Tibial nerve (tissue), 4 donors: ENCODE measurements at regions not wholly inside any gene's neighbourhood (a gene's known extent, or its start where the extent isn't known, plus 50 kb on each side); places are given as distances from the start of the nearest gene placed in this dataset.

ENCODE experiments used
- DNase-seq, 2 donors: peaks; one replicate each; pipeline ENCODE4 v3.0.0-alpha.2; 2019; ENCODE audit warnings: low spot score in 2 of 2
- H3K27ac ChIP-seq, 4 donors: fragments of 200-600 bp; sonication (generic) in 3 of 4; one replicate each; pipeline ENCODE4 v1.5.1; 2017 to 2019; ENCODE audit warnings: mild to moderate bottlenecking in 1 of 4
- H3K27me3 ChIP-seq, 2 donors: fragments of 200-600 bp; sonication (generic) in 1 of 2; one replicate each; pipeline versions ENCODE4 v1.5.1 to v1.6.0; 2017 to 2019
- H3K36me3 ChIP-seq, 3 donors: fragments of 200-600 bp; sonication (generic); one replicate each; pipeline ENCODE4 v1.5.1; 2018 to 2019
- H3K4me1 ChIP-seq, 4 donors: fragments of 200-600 bp; sonication (generic) in 3 of 4; one replicate each; pipeline ENCODE4 v1.5.1; 2017 to 2019
- H3K4me3 ChIP-seq, 4 donors: fragments of 200-600 bp; sonication (generic) in 3 of 4; one replicate each; pipeline ENCODE4 v1.5.1; 2017 to 2019; ENCODE audit warnings: mild to moderate bottlenecking in 1 of 4, moderate library complexity in 1 of 4
- H3K9me3 ChIP-seq, 4 donors: fragments of 200-600 bp; sonication (generic) in 3 of 4; one replicate each; pipeline ENCODE4 v1.5.1; 2017 to 2019
- EP300 ChIP-seq, 2 donors: sonication (generic); formaldehyde crosslinking; IDR thresholded peaks; one replicate each; pipeline ENCODE4 v1.6.1; 2017; ENCODE audit warnings: antibody characterized with exemption in 2 of 2, mild to moderate bottlenecking in 1 of 2
- POLR2A ChIP-seq, 2 donors: fragments of 450-650 bp; IDR thresholded peaks; one replicate each; pipeline ENCODE4 v1.6.1; 2017; ENCODE audit warnings: antibody characterized with exemption in 2 of 2, mild to moderate bottlenecking in 2 of 2, moderate library complexity in 2 of 2
- WGBS, 2 donors: methylation state at CpG; one replicate each; pipeline ENCODE4 v1.1.5; 2018; 5-methylcytosine and 5-hydroxymethylcytosine counted together
- TF ChIP-seq, protein P1 (sequence below), 5 experiments: fragments of 200-600 bp in 3 of 5; fragments of 450-650 bp in 2 of 5; sonication (generic) in 3 of 5; IDR thresholded peaks; one replicate each; pipeline ENCODE4 v1.5.1; 2016 to 2019; ENCODE audit warnings: antibody characterized with exemption in 5 of 5, mild to moderate bottlenecking in 3 of 5, moderate library complexity in 2 of 5

DNA sequence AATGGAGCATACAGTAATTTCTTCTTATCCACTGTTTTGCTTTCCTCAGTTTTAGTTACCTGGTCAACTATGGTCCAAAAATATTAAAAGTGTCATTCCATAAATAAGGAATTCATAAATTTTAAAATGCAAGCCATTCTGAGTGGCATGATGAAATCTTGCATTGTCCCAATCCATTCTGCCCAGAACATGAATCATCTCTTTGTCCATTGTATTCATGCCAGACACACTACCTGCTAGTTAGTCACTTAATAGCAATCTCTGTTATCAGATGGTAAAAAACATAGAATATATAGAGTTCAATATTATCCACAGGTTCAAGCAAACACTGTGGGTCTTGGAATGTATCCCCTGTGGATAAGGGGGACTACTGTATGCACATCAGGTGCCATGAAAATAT lies 872.2 kb upstream of the NXPH2 start:
- no peaks in the 10 kb centered on the region for H3K4me1 ChIP-seq
- no peak for DNase-seq
- H3K27me3 ChIP-seq = no peaks in the 10 kb centered on the region
- H3K9me3 ChIP-seq = peaks cover 0 to 14% (median 0%) of the 10 kb centered on the region in 4 donors
- H3K36me3 ChIP-seq = no peaks in the 10 kb centered on the region
- TF ChIP-seq POLR2A (IDR thresholded peaks at IDR 0.05) (no peak), EP300 (IDR thresholded peaks at IDR 0.05) (no peak)
- TF ChIP-seq, protein P1, sequence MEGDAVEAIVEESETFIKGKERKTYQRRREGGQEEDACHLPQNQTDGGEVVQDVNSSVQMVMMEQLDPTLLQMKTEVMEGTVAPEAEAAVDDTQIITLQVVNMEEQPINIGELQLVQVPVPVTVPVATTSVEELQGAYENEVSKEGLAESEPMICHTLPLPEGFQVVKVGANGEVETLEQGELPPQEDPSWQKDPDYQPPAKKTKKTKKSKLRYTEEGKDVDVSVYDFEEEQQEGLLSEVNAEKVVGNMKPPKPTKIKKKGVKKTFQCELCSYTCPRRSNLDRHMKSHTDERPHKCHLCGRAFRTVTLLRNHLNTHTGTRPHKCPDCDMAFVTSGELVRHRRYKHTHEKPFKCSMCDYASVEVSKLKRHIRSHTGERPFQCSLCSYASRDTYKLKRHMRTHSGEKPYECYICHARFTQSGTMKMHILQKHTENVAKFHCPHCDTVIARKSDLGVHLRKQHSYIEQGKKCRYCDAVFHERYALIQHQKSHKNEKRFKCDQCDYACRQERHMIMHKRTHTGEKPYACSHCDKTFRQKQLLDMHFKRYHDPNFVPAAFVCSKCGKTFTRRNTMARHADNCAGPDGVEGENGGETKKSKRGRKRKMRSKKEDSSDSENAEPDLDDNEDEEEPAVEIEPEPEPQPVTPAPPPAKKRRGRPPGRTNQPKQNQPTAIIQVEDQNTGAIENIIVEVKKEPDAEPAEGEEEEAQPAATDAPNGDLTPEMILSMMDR (IDR thresholded peaks at IDR 0.05) = no peak
- no peak overlapping the region for H3K27ac ChIP-seq
- no peak overlapping the region for H3K4me3 ChIP-seq

DNA sequence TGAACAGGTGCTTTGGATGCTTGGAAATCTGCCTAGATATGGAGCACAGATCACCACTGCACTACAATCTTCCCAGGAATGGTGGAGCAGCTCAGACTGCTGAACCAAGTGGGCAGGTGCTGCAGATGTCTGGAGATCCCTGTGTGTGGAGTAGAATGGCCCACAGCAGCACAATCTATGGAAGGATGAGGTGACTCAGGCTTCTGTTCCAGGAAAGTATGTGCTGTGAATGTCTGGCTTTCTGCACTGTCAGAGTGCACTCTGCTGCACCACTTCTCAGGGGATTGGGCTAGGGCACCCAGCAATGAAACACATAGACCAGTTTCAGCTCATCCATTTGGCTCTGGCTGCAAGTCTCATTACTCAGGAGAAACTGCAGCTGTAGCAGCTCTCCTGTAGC lies 865.4 kb upstream of the NXPH2 start:
- H3K4me1 ChIP-seq = no peaks in the 10 kb centered on the region
- TF ChIP-seq EP300 (IDR thresholded peaks at IDR 0.05) (no peak), POLR2A (IDR thresholded peaks at IDR 0.05) (no peak)
- TF ChIP-seq, protein P1 (IDR thresholded peaks at IDR 0.05) = no peak
- H3K36me3 ChIP-seq = no peaks in the 10 kb centered on the region
- H3K27ac ChIP-seq = no peak overlapping the region
- no peaks in the 10 kb centered on the region for H3K27me3 ChIP-seq
- H3K9me3 ChIP-seq = peaks cover 0 to 43% (median 2%) of the 10 kb centered on the region in 4 donors
- H3K4me3 ChIP-seq = no peak overlapping the region
- no peak for DNase-seq

DNA sequence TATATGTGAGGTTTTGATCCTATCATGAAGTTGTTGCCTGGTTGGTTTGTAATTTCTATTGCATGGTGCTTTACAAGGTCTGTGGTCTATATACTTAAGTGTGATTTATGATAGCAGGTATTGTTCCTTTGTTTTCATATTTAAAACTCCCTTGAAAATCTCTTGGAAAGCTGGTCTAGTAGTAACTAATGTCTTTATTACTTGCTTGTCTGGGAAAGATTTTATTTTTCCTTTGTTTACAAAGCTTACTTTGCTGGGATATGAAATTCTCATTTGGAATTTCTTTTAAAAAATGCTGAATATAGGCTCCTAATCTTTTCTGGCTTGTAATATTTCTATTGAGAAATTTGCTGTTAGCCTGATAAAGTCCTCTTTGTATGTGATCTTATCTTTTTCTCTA lies 862.9 kb upstream of the NXPH2 start:
- peaks cover 0 to 36% (median 2%) of the 10 kb centered on the region in 4 donors for H3K9me3 ChIP-seq
- no peaks in the 10 kb centered on the region for H3K4me1 ChIP-seq
- no peak overlapping the region for H3K27ac ChIP-seq
- no peaks in the 10 kb centered on the region for H3K27me3 ChIP-seq
- no peak for DNase-seq
- no peaks in the 10 kb centered on the region for H3K36me3 ChIP-seq
- TF ChIP-seq EP300 (IDR thresholded peaks at IDR 0.05) (no peak), POLR2A (IDR thresholded peaks at IDR 0.05) (no peak)
- TF ChIP-seq, protein P1 (IDR thresholded peaks at IDR 0.05) = no peak
- H3K4me3 ChIP-seq = no peak overlapping the region

DNA sequence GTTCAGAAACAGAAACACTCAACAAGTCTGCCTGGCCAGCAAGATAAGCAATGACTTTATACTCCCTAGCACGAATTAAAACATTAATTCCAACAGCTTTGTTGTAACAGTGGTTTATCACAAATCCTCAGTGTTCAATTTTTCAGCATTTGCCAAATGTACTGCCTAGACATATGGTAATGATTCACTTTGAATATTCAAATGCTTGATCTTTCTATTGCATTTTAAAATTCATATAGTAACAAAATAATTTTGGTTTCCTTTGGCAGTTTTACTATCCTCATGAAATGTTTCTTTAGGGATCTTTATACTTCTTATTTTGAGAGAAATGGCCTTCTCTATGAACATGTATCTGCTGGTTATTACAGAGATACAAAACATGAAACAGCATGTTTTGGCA lies 851.8 kb upstream of the NXPH2 start:
- no peak for DNase-seq
- Histone ChIP-seq H3K4me3 (no peak overlapping the region), H3K36me3 (no peaks in the 10 kb centered on the region), H3K4me1 (no peaks in the 10 kb centered on the region), H3K27me3 (no peaks in the 10 kb centered on the region), H3K9me3 (peaks cover 0 to 4% (median 0%) of the 10 kb centered on the region in 4 donors), H3K27ac (no peak overlapping the region)
- 35 to 38% methylated on average over 1 of the region's 1 CpG for WGBS, 2 donors
- TF ChIP-seq EP300 (IDR thresholded peaks at IDR 0.05) = no peak
- TF ChIP-seq POLR2A (IDR thresholded peaks at IDR 0.05) = no peak
- TF ChIP-seq, protein P1 (IDR thresholded peaks at IDR 0.05) = no peak

DNA sequence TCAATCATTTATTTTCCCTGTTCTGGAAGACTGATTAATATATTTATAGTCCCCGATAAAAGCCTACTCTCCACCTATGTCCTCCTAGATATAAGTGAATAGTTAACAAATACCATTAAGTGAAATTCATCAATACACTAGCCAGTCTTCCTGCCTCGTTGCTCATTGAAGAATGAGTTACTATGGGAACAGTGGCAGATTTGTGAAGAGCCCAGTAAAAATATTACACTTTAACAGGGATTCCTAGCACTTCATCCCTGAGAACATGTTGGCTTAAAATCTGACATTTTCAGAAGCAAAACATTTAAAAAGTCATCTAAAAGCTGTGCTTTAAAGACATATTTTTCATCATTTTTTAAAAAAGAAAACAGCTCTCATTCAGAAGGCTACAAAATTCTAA lies 848.7 kb upstream of the NXPH2 start:
- no peak for DNase-seq
- no peaks in the 10 kb centered on the region for H3K27me3 ChIP-seq
- no peaks in the 10 kb centered on the region for H3K9me3 ChIP-seq
- no peak for TF ChIP-seq POLR2A (IDR thresholded peaks at IDR 0.05)
- TF ChIP-seq, protein P1 (IDR thresholded peaks at IDR 0.05) = no peak
- TF ChIP-seq EP300 (IDR thresholded peaks at IDR 0.05) = no peak
- no peak overlapping the region for H3K27ac ChIP-seq
- 50 to 53% methylated on average over 2 of the region's 2 CpGs for WGBS, 2 donors
- no peaks in the 10 kb centered on the region for H3K36me3 ChIP-seq
- no peaks in the 10 kb centered on the region for H3K4me1 ChIP-seq
- no peak overlapping the region for H3K4me3 ChIP-seq
